ENCODE measurements at regions not wholly inside any gene's neighbourhood (a gene's known extent, or its start where the extent isn't known, plus 50 kb on each side); places are given as distances from the start of the nearest gene placed in this dataset.
A peak's percentile ranks its signal among the peaks of the same experiment; 100 is the strongest.
"Not testable (repeated sequence)": the region's sequence is repeated elsewhere in the genome, so short reads cannot be mapped to it uniquely, and the experiment has no call there.

DNA sequence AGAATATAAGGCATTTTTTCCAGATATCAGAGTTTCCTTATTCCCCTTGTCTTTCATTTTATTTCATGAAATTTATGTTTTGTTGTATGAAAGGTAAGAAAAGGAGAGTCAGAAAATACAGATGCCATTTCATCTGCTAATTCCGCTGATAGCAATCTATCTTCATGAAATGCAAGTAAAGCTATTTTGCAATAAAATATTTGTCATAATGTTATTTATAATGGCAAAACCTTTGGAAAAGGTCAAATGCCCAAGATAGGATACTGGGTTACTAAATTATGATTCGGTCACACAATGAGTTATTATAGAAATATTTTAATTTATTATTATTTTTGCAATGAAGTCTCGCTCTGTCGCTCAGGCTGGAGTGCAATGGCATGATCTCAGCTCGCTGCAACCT lies 124.2 kb downstream of the SPP2 start:
- TF ChIP-seq EZH2 (IDR thresholded peaks at IDR 0.05), result no peak
- TF ChIP-seq FOXP2 (optimal IDR thresholded peaks at IDR 0.05; ENCODE audit: control extremely low read depth, extremely low read length, insufficient read depth), result no peak
- no peak for TF ChIP-seq POLR2AphosphoS5 (IDR thresholded peaks at IDR 0.05; ENCODE audit: borderline replicate concordance, low read depth, low read length)
- no peak for DNase-seq (ENCODE audit: low read depth, low spot score)
- no peak overlapping the region for H3K27ac ChIP-seq

DNA sequence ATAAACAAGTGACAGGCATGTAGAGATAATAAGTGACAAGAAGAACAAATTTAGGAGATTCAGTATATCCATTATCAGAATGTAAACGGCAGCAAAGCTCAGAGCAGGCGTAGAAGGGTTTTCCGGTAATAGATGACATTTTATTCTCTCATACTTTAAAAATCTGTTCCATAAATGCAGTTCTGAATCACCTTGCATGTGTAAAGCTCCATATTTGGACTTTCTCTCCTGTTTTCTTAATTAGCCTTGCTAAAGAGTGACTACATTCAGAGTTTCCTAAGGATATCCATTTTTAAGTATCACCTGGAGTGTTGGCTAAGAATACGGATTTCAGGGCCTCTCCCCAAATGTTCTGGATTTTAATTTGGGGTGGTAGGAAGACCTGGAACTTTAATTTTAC lies 122.0 kb downstream of the SPP2 start:
- DNase-seq (ENCODE audit: low read depth, low spot score), result no peak
- no peaks in the 10 kb centered on the region for H3K36me3 ChIP-seq (ENCODE audit: insufficient read depth, low read length)
- no peak overlapping the region for H3K27ac ChIP-seq
- H3K9ac ChIP-seq (ENCODE audit: insufficient read length), result no peak overlapping the region
- H3K4me3 ChIP-seq, result no peak overlapping the region
- no peaks in the 10 kb centered on the region for H3K9me3 ChIP-seq (ENCODE audit: low read depth, low read length)
- no peak for TF ChIP-seq POLR2AphosphoS5 (IDR thresholded peaks at IDR 0.05; ENCODE audit: borderline replicate concordance, low read depth, low read length)
- no peak for TF ChIP-seq EZH2 (IDR thresholded peaks at IDR 0.05)
- no peak for TF ChIP-seq FOXP2 (optimal IDR thresholded peaks at IDR 0.05; ENCODE audit: control extremely low read depth, extremely low read length, insufficient read depth)

More for the DNA sequence above, 124.2 kb downstream of the SPP2 start:
- no peak overlapping the region for H3K4me3 ChIP-seq
- H3K36me3 ChIP-seq (ENCODE audit: insufficient read depth, low read length), result no peaks in the 10 kb centered on the region
- H3K9me3 ChIP-seq (ENCODE audit: low read depth, low read length), result no peaks in the 10 kb centered on the region
- no peak overlapping the region for H3K9ac ChIP-seq (ENCODE audit: insufficient read length)

DNA sequence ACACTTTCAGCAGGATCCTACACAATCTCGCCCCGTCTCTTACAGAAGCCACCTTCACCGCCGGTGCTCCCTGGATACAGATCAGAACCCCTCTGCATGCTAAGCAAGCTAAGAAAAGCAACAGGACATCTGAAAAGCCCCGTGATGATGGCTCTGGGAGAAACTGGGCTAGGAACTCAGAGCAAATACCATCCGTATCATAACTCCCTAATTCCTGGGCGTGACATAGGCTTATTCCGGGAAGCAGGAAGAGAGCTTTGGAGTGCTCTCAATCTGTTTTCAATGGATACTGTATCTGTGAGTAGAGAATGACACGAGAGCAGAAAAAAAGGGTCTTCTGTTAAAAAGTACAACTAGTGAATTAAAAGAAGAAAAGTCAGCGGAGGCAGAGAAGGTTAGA lies 121.6 kb downstream of the SPP2 start:
- H3K27ac ChIP-seq, result no peak overlapping the region
- DNase-seq (ENCODE audit: low read depth, low spot score), result no peak
- no peak overlapping the region for H3K9ac ChIP-seq (ENCODE audit: insufficient read length)
- no peak for TF ChIP-seq EZH2 (IDR thresholded peaks at IDR 0.05)
- TF ChIP-seq FOXP2 (optimal IDR thresholded peaks at IDR 0.05; ENCODE audit: control extremely low read depth, extremely low read length, insufficient read depth), result no peak
- TF ChIP-seq POLR2AphosphoS5 (IDR thresholded peaks at IDR 0.05; ENCODE audit: borderline replicate concordance, low read depth, low read length), result no peak
- no peaks in the 10 kb centered on the region for H3K36me3 ChIP-seq (ENCODE audit: insufficient read depth, low read length)
- no peak overlapping the region for H3K4me3 ChIP-seq
- no peaks in the 10 kb centered on the region for H3K9me3 ChIP-seq (ENCODE audit: low read depth, low read length)

DNA sequence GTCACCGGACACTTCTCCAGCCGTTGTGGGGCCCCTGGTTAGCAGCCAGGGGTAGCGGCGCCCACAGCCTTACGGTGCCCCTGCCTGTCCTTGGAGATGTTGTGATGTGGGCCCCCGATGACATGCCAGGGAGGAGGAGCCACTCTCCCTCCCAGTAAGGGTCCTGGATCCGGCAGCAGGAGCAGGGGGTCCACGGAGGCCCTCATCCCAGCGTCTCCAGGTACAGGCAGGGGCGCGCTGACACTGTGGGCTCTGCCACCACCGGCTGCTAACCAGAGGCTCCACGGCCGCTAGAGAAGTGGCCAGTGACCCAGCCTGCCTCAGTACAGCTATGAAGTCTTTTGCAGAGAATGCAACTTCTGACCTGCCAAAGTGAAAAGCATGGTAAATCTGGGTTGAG lies 121.2 kb downstream of the SPP2 start:
- no peaks in the 10 kb centered on the region for H3K9me3 ChIP-seq (ENCODE audit: low read depth, low read length)
- H3K27ac ChIP-seq, result no peak overlapping the region
- H3K36me3 ChIP-seq (ENCODE audit: insufficient read depth, low read length), result no peaks in the 10 kb centered on the region
- TF ChIP-seq EZH2 (IDR thresholded peaks at IDR 0.05) (no peak), FOXP2 (optimal IDR thresholded peaks at IDR 0.05; ENCODE audit: control extremely low read depth, extremely low read length, insufficient read depth) (no peak), POLR2AphosphoS5 (IDR thresholded peaks at IDR 0.05; ENCODE audit: borderline replicate concordance, low read depth, low read length) (no peak)
- H3K4me3 ChIP-seq, result no peak overlapping the region
- H3K9ac ChIP-seq (ENCODE audit: insufficient read length), result no peak overlapping the region
- DNase-seq (ENCODE audit: low read depth, low spot score), result no peak

DNA sequence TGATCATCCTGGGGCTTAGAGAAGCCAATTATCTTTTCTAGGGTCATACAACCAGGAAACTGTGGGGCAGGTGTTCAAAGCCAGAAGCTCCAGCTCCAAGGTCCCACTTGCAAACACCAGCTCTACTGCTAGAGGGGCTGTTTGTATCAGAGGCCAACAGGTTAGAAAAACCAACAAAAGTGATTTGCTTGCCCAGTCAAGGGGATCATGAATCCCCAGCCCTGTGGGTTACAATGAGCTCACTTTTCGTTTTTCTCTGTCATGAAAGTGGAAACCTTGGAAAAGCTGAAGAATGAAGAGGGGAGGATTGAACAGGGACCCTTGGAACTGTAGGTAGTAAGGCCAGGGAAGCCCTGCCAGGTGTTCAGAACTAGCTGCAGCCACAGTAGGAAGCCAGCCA lies 119.2 kb downstream of the SPP2 start:
- H3K27ac ChIP-seq, result no peak overlapping the region
- TF ChIP-seq FOXP2 (optimal IDR thresholded peaks at IDR 0.05; ENCODE audit: control extremely low read depth, extremely low read length, insufficient read depth), result no peak
- TF ChIP-seq EZH2 (IDR thresholded peaks at IDR 0.05), result no peak
- no peak for TF ChIP-seq POLR2AphosphoS5 (IDR thresholded peaks at IDR 0.05; ENCODE audit: borderline replicate concordance, low read depth, low read length)
- no peak overlapping the region for H3K4me3 ChIP-seq
- no peak overlapping the region for H3K9ac ChIP-seq (ENCODE audit: insufficient read length)
- H3K36me3 ChIP-seq (ENCODE audit: insufficient read depth, low read length), result no peaks in the 10 kb centered on the region
- H3K9me3 ChIP-seq (ENCODE audit: low read depth, low read length), result no peaks in the 10 kb centered on the region
- DNase-seq (ENCODE audit: low read depth, low spot score), result no peak

DNA sequence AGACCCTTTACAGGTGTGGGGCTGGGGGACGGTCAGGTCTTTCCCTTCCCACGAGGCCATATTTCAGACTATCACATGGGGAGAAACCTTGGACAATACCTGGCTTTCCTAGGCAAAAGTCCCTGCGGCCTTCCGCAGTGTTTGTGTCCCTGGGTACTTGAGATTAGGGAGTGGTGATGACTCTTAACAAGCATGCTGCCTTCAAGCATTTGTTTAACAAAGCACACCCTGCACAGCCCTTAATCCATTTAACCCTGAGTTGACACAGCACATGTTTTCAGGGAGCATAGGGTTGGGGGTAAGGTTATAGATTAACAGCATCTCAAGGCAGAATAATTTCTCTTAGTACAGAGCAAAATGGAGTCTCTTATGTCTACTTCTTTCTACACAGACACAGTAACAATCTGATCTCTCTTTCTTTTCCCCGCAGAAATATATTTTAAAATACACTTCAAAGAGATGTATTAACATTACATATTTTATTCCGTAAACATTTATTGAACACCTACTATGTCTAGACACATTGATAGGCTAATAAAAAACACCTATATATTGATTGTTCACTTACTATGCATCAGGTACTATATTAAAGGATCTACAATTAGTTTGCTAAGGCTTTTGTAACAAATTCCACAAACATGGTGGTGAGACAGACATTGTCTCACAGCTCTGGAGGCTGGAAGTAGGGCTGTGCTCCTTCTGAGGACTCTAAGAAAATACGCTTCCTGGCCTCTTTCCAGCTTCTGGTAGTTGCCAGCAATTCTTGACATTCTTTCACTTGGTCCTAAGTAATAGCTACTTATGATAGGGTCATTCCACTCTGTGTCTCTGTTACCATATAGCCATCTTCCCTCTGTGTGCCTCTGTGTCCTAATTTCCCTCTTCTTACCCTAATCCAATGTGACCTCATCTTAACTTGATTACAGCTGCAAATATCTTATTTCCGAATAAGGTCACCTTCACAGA lies 118.4 kb downstream of the SPP2 start:
- not testable (repeated sequence) for H3K4me3 ChIP-seq; DNase-seq (ENCODE audit: low read depth, low spot score); H3K9me3 ChIP-seq (ENCODE audit: low read depth, low read length); H3K9ac ChIP-seq (ENCODE audit: insufficient read length); H3K36me3 ChIP-seq (ENCODE audit: insufficient read depth, low read length); H3K27ac ChIP-seq

DNA sequence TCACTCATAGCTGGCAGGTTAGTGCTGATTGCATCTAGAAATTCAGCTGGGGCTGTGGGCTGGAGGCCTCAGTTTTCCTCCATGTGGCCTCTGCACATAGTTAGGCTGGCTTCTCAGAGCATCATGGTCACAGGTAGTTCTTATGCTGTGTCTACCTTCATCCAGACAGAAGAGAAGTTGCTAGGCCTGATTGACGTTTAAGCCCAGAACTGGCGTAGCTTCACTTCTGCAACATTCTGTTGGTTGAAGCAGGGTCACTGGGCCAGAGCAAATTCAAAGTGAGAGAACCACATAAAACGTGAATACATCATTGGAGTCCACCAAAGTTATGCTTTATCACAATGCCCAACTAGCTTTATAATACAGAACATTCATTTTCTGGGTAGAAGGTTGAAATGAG lies 116.0 kb downstream of the SPP2 start:
- no peak for DNase-seq (ENCODE audit: low read depth, low spot score)
- Histone ChIP-seq H3K9ac (ENCODE audit: insufficient read length) (no peak overlapping the region), H3K36me3 (ENCODE audit: insufficient read depth, low read length) (no peaks in the 10 kb centered on the region), H3K4me3 (no peak overlapping the region), H3K27ac (no peak overlapping the region), H3K9me3 (ENCODE audit: low read depth, low read length) (no peaks in the 10 kb centered on the region)
- no peak for TF ChIP-seq EZH2 (IDR thresholded peaks at IDR 0.05)
- TF ChIP-seq POLR2AphosphoS5 (IDR thresholded peaks at IDR 0.05; ENCODE audit: borderline replicate concordance, low read depth, low read length), result no peak

DNA sequence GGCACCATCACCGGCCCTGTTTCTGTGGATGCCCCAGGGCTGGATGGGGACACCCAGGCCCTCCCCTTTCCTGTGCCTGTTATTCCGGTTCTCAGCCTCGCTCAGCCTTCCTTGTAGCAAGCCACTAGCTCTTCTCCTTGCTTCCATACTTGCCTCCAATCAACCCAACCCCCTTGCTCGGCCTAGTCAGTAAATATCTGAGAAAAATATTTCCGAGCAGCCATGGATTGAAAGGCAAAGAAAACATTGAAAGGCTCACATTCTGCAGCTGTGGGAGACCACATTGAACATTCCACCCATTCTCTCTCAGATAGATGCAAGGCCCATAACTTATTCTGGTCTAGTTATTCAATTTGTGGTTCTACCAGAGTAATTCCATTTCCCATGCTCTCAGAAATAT lies 114.9 kb downstream of the SPP2 start:
- Histone ChIP-seq H3K27ac (peak overlapping the region; percentile 80), H3K9me3 (ENCODE audit: low read depth, low read length) (no peaks in the 10 kb centered on the region), H3K9ac (ENCODE audit: insufficient read length) (no peak overlapping the region), H3K4me3 (no peak overlapping the region), H3K36me3 (ENCODE audit: insufficient read depth, low read length) (no peaks in the 10 kb centered on the region)
- no peak for DNase-seq (ENCODE audit: low read depth, low spot score)
- TF ChIP-seq EZH2 (IDR thresholded peaks at IDR 0.05), result no peak
- TF ChIP-seq FOXP2 (optimal IDR thresholded peaks at IDR 0.05; ENCODE audit: control extremely low read depth, extremely low read length, insufficient read depth), result no peak
- no peak for TF ChIP-seq POLR2AphosphoS5 (IDR thresholded peaks at IDR 0.05; ENCODE audit: borderline replicate concordance, low read depth, low read length)
